ENCODE measurements at regions not wholly inside any gene's neighbourhood (a gene's known extent, or its start where the extent isn't known, plus 50 kb on each side); places are given as distances from the start of the nearest gene placed in this dataset.

- no peaks in the 10 kb centered on the region for H3K36me3 ChIP-seq (ENCODE audit: control insufficient read depth in 4 of 4, insufficient read depth in 4 of 4, low read length in 3 of 4)
- no peaks in the 10 kb centered on the region for H3K27me3 ChIP-seq (replicated peaks in 2 of 5; ENCODE audit: control insufficient read depth in 4 of 5, insufficient read depth in 5 of 5, low read length in 4 of 5)
- no peak for DNase-seq
- H3K4me3 ChIP-seq (ENCODE audit: control insufficient read depth in 1 of 7, extremely low read depth in 1 of 7, insufficient read depth in 4 of 7, low read depth in 2 of 7, low read length in 6 of 7): no peak overlapping the region
- ChIA-PET CTCF (no interaction called here), POLR2A (no interaction called here)
- WGBS (ENCODE audit: insufficient coverage): no CpG with 5 or more reads among the region's 2 CpGs
- no peaks in the 10 kb centered on the region for H3K9me3 ChIP-seq (ENCODE audit: control extremely low read depth in 1 of 5, control insufficient read depth in 4 of 5, insufficient read depth in 2 of 5, low read depth in 1 of 5, low read length in 4 of 5)
- peaks cover 0 to 20% (median 7%) of the 10 kb centered on the region in 4 experiments for H3K4me1 ChIP-seq (ENCODE audit: control extremely low read depth in 1 of 4, control insufficient read depth in 4 of 4, insufficient read depth in 4 of 4, low read length in 3 of 4)
- H3K27ac ChIP-seq (ENCODE audit: insufficient read depth in 1 of 2, low read depth in 1 of 2, low read length in 2 of 2, poor library complexity in 1 of 2, severe bottlenecking in 2 of 2): no peak overlapping the region
Measured at GRCh38 chr2:145689277-145689676, 1169.4 kb upstream of the ZEB2 start.

GRCh38 chr2:145688156-145688555 is 1168.2 kb upstream of the ZEB2 start:
- Histone ChIP-seq H3K4me1 (ENCODE audit: control extremely low read depth in 1 of 4, control insufficient read depth in 4 of 4, insufficient read depth in 4 of 4, low read length in 3 of 4) (peaks cover 0 to 14% (median 2%) of the 10 kb centered on the region in 4 experiments), H3K4me3 (ENCODE audit: control insufficient read depth in 1 of 7, extremely low read depth in 1 of 7, insufficient read depth in 4 of 7, low read depth in 2 of 7, low read length in 6 of 7) (no peak overlapping the region), H3K27ac (ENCODE audit: insufficient read depth in 1 of 2, low read depth in 1 of 2, low read length in 2 of 2, poor library complexity in 1 of 2, severe bottlenecking in 2 of 2) (no peak overlapping the region), H3K36me3 (ENCODE audit: control insufficient read depth in 4 of 4, insufficient read depth in 4 of 4, low read length in 3 of 4) (no peaks in the 10 kb centered on the region), H3K27me3 (replicated peaks in 2 of 5; ENCODE audit: control insufficient read depth in 4 of 5, insufficient read depth in 5 of 5, low read length in 4 of 5) (no peaks in the 10 kb centered on the region), H3K9me3 (ENCODE audit: control extremely low read depth in 1 of 5, control insufficient read depth in 4 of 5, insufficient read depth in 2 of 5, low read depth in 1 of 5, low read length in 4 of 5) (no peaks in the 10 kb centered on the region)
- POLR2A ChIA-PET: no interaction called here
- CTCF ChIA-PET: no interaction called here
- DNase-seq: no peak
- WGBS (ENCODE audit: insufficient coverage): 100% methylated on average over 1 of the region's 3 CpGs

GRCh38 chr2:145687442-145688134 is 1167.7 kb upstream of the ZEB2 start:
- Histone ChIP-seq H3K9me3 (ENCODE audit: control extremely low read depth in 1 of 5, control insufficient read depth in 4 of 5, insufficient read depth in 2 of 5, low read depth in 1 of 5, low read length in 4 of 5) (no peaks in the 10 kb centered on the region), H3K4me1 (ENCODE audit: control extremely low read depth in 1 of 4, control insufficient read depth in 4 of 4, insufficient read depth in 4 of 4, low read length in 3 of 4) (peaks cover 0 to 10% (median 2%) of the 10 kb centered on the region in 4 experiments), H3K27me3 (replicated peaks in 2 of 5; ENCODE audit: control insufficient read depth in 4 of 5, insufficient read depth in 5 of 5, low read length in 4 of 5) (no peaks in the 10 kb centered on the region), H3K4me3 (ENCODE audit: control insufficient read depth in 1 of 7, extremely low read depth in 1 of 7, insufficient read depth in 4 of 7, low read depth in 2 of 7, low read length in 6 of 7) (no peak overlapping the region), H3K27ac (ENCODE audit: insufficient read depth in 1 of 2, low read depth in 1 of 2, low read length in 2 of 2, poor library complexity in 1 of 2, severe bottlenecking in 2 of 2) (no peak overlapping the region), H3K36me3 (ENCODE audit: control insufficient read depth in 4 of 4, insufficient read depth in 4 of 4, low read length in 3 of 4) (no peaks in the 10 kb centered on the region)
- ChIA-PET CTCF (no interaction called here), POLR2A (no interaction called here)
- peak in 2 of 3 donors; percentile 51 to 63 for DNase-seq
- 10% methylated on average over 2 of the region's 4 CpGs for WGBS (ENCODE audit: insufficient coverage)

GRCh38 chr2:145685383-145686050 is 1165.6 kb upstream of the ZEB2 start:
- Histone ChIP-seq H3K27me3 (replicated peaks in 2 of 5; ENCODE audit: control insufficient read depth in 4 of 5, insufficient read depth in 5 of 5, low read length in 4 of 5) (no peaks in the 10 kb centered on the region), H3K4me3 (ENCODE audit: control insufficient read depth in 1 of 7, extremely low read depth in 1 of 7, insufficient read depth in 4 of 7, low read depth in 2 of 7, low read length in 6 of 7) (no peak overlapping the region), H3K27ac (ENCODE audit: insufficient read depth in 1 of 2, low read depth in 1 of 2, low read length in 2 of 2, poor library complexity in 1 of 2, severe bottlenecking in 2 of 2) (no peak overlapping the region), H3K9me3 (ENCODE audit: control extremely low read depth in 1 of 5, control insufficient read depth in 4 of 5, insufficient read depth in 2 of 5, low read depth in 1 of 5, low read length in 4 of 5) (no peaks in the 10 kb centered on the region), H3K36me3 (ENCODE audit: control insufficient read depth in 4 of 4, insufficient read depth in 4 of 4, low read length in 3 of 4) (no peaks in the 10 kb centered on the region), H3K4me1 (ENCODE audit: control extremely low read depth in 1 of 4, control insufficient read depth in 4 of 4, insufficient read depth in 4 of 4, low read length in 3 of 4) (peaks cover 0 to 9% (median 3%) of the 10 kb centered on the region in 4 experiments)
- ChIA-PET POLR2A (no interaction called here), CTCF (no interaction called here)
- no peak for DNase-seq
- WGBS (ENCODE audit: insufficient coverage): 83% methylated on average over 1 of the region's 4 CpGs

GRCh38 chr2:145682546-145683157 is 1162.7 kb upstream of the ZEB2 start:
- Histone ChIP-seq H3K27me3 (replicated peaks in 2 of 5; ENCODE audit: control insufficient read depth in 4 of 5, insufficient read depth in 5 of 5, low read length in 4 of 5) (no peaks in the 10 kb centered on the region), H3K4me3 (ENCODE audit: control insufficient read depth in 1 of 7, extremely low read depth in 1 of 7, insufficient read depth in 4 of 7, low read depth in 2 of 7, low read length in 6 of 7) (no peak overlapping the region), H3K27ac (ENCODE audit: insufficient read depth in 1 of 2, low read depth in 1 of 2, low read length in 2 of 2, poor library complexity in 1 of 2, severe bottlenecking in 2 of 2) (no peak overlapping the region), H3K4me1 (ENCODE audit: control extremely low read depth in 1 of 4, control insufficient read depth in 4 of 4, insufficient read depth in 4 of 4, low read length in 3 of 4) (peaks cover 0 to 7% (median 3%) of the 10 kb centered on the region in 4 experiments), H3K9me3 (ENCODE audit: control extremely low read depth in 1 of 5, control insufficient read depth in 4 of 5, insufficient read depth in 2 of 5, low read depth in 1 of 5, low read length in 4 of 5) (no peaks in the 10 kb centered on the region), H3K36me3 (ENCODE audit: control insufficient read depth in 4 of 4, insufficient read depth in 4 of 4, low read length in 3 of 4) (no peaks in the 10 kb centered on the region)
- ChIA-PET CTCF (interaction anchor here (0.8 to 1.6 kb wide), 2 partner anchors 9 kb away, joined by 3 to 5 read pairs; no protein-coding TSS in a partner anchor), POLR2A (no interaction called here)
- peak in 2 of 3 donors; percentile 8 to 11 for DNase-seq

GRCh38 chr2:145680276-145680675 is 1160.4 kb upstream of the ZEB2 start:
- DNase-seq: no peak
- no peak overlapping the region for H3K27ac ChIP-seq (ENCODE audit: insufficient read depth in 1 of 2, low read depth in 1 of 2, low read length in 2 of 2, poor library complexity in 1 of 2, severe bottlenecking in 2 of 2)
- H3K4me3 ChIP-seq (ENCODE audit: control insufficient read depth in 1 of 7, extremely low read depth in 1 of 7, insufficient read depth in 4 of 7, low read depth in 2 of 7, low read length in 6 of 7): no peak overlapping the region
- WGBS (ENCODE audit: insufficient coverage): no CpG with 5 or more reads among the region's 2 CpGs
- CTCF ChIA-PET: no interaction called here
- H3K36me3 ChIP-seq (ENCODE audit: control insufficient read depth in 4 of 4, insufficient read depth in 4 of 4, low read length in 3 of 4): no peaks in the 10 kb centered on the region
- POLR2A ChIA-PET: no interaction called here
- no peaks in the 10 kb centered on the region for H3K27me3 ChIP-seq (replicated peaks in 2 of 5; ENCODE audit: control insufficient read depth in 4 of 5, insufficient read depth in 5 of 5, low read length in 4 of 5)
- peaks cover 0 to 7% (median 1%) of the 10 kb centered on the region in 4 experiments for H3K4me1 ChIP-seq (ENCODE audit: control extremely low read depth in 1 of 4, control insufficient read depth in 4 of 4, insufficient read depth in 4 of 4, low read length in 3 of 4)
- no peaks in the 10 kb centered on the region for H3K9me3 ChIP-seq (ENCODE audit: control extremely low read depth in 1 of 5, control insufficient read depth in 4 of 5, insufficient read depth in 2 of 5, low read depth in 1 of 5, low read length in 4 of 5)

- WGBS (ENCODE audit: insufficient coverage): no CpG with 5 or more reads among the region's 2 CpGs
- no peaks in the 10 kb centered on the region for H3K9me3 ChIP-seq (ENCODE audit: control extremely low read depth in 1 of 5, control insufficient read depth in 4 of 5, insufficient read depth in 2 of 5, low read depth in 1 of 5, low read length in 4 of 5)
- H3K4me1 ChIP-seq (ENCODE audit: control extremely low read depth in 1 of 4, control insufficient read depth in 4 of 4, insufficient read depth in 4 of 4, low read length in 3 of 4): peaks cover 0 to under 1% (median 0%) of the 10 kb centered on the region in 4 experiments
- no peak for DNase-seq
- H3K27me3 ChIP-seq (replicated peaks in 2 of 5; ENCODE audit: control insufficient read depth in 4 of 5, insufficient read depth in 5 of 5, low read length in 4 of 5): no peaks in the 10 kb centered on the region
- ChIA-PET CTCF (no interaction called here), POLR2A (no interaction called here)
- no peak overlapping the region for H3K4me3 ChIP-seq (ENCODE audit: control insufficient read depth in 1 of 7, extremely low read depth in 1 of 7, insufficient read depth in 4 of 7, low read depth in 2 of 7, low read length in 6 of 7)
- no peaks in the 10 kb centered on the region for H3K36me3 ChIP-seq (ENCODE audit: control insufficient read depth in 4 of 4, insufficient read depth in 4 of 4, low read length in 3 of 4)
- H3K27ac ChIP-seq (ENCODE audit: insufficient read depth in 1 of 2, low read depth in 1 of 2, low read length in 2 of 2, poor library complexity in 1 of 2, severe bottlenecking in 2 of 2): no peak overlapping the region
Measured at GRCh38 chr2:145677371-145677770, 1157.5 kb upstream of the ZEB2 start.

All from common myeloid progenitor, CD34-positive (primary cell).